Mesodermal cell (in vitro differentiated cells): ENCODE measurements at regions not wholly inside any gene's neighbourhood (a gene's known extent, or its start where the extent isn't known, plus 50 kb on each side); places are given as distances from the start of the nearest gene placed in this dataset.

Experiments used
- H3K27ac ChIP-seq: 2 replicates; pipeline ENCODE4 v1.7.0; 2013; ENCODE audit warnings: mild to moderate bottlenecking, low read depth, low read length, moderate library complexity; ENCODE audit not compliant: severe bottlenecking
- H3K36me3 ChIP-seq: 2 replicates; pipeline ENCODE4 v1.7.1; 2013; ENCODE audit warnings: mild to moderate bottlenecking, low read length, moderate library complexity; ENCODE audit not compliant: control insufficient read depth, insufficient read depth
- H3K4me1 ChIP-seq: one replicate; pipeline ENCODE4 v1.7.1; 2013; ENCODE audit warnings: mild to moderate bottlenecking, low read length; ENCODE audit not compliant: insufficient read depth, control insufficient read depth, poor library complexity, severe bottlenecking
- H3K4me3 ChIP-seq: 2 replicates; pipeline ENCODE4 v1.7.0; 2013; ENCODE audit warnings: low read length, control low read depth, mild to moderate bottlenecking; ENCODE audit not compliant: insufficient read depth, poor library complexity, severe bottlenecking; ENCODE audit errors: extremely low read depth
- H3K9me3 ChIP-seq: 2 replicates; pipeline ENCODE4 v1.7.1; 2013; ENCODE audit warnings: mild to moderate bottlenecking, low read length, moderate library complexity; ENCODE audit not compliant: control insufficient read depth
- WGBS, 2 experiments: methylation state at CpG; one replicate each; pipeline ENCODE4 v1.1.5; 2013; ENCODE audit warnings: missing lambda C conversion rate in 2 of 2; ENCODE audit not compliant: insufficient coverage in 2 of 2; 5-methylcytosine and 5-hydroxymethylcytosine counted together

GRCh38 chr18:38421872-38422615 is 856.4 kb upstream of the CELF4 start:
- Histone ChIP-seq H3K9me3 (no peaks in the 10 kb centered on the region), H3K27ac (no peak overlapping the region), H3K36me3 (no peaks in the 10 kb centered on the region), H3K4me1 (no peaks in the 10 kb centered on the region), H3K4me3 (no peak overlapping the region)
- 90 to 100% methylated on average over 1 to 3 of the region's 6 CpGs for WGBS, 2 experiments

- H3K4me3 ChIP-seq, result no peak overlapping the region
- no peaks in the 10 kb centered on the region for H3K4me1 ChIP-seq
- H3K27ac ChIP-seq, result no peak overlapping the region
- no peaks in the 10 kb centered on the region for H3K9me3 ChIP-seq
- WGBS, 2 experiments, result 69 to 72% methylated on average over 8 to 10 of the region's 10 CpGs
- H3K36me3 ChIP-seq, result no peaks in the 10 kb centered on the region
Measured at GRCh38 chr18:38421021-38421420, 855.4 kb upstream of the CELF4 start.

GRCh38 chr18:38420611-38421010 is 855.0 kb upstream of the CELF4 start:
- WGBS, 2 experiments, result 69 to 73% methylated on average over 3 of the region's 3 CpGs
- H3K4me1 ChIP-seq, result no peaks in the 10 kb centered on the region
- H3K9me3 ChIP-seq, result no peaks in the 10 kb centered on the region
- no peak overlapping the region for H3K4me3 ChIP-seq
- no peak overlapping the region for H3K27ac ChIP-seq
- no peaks in the 10 kb centered on the region for H3K36me3 ChIP-seq

- 84 to 94% methylated on average over 3 to 4 of the region's 4 CpGs for WGBS, 2 experiments
- H3K36me3 ChIP-seq, result no peaks in the 10 kb centered on the region
- no peak overlapping the region for H3K4me3 ChIP-seq
- H3K27ac ChIP-seq, result no peak overlapping the region
- H3K9me3 ChIP-seq, result no peaks in the 10 kb centered on the region
- no peaks in the 10 kb centered on the region for H3K4me1 ChIP-seq
Measured at GRCh38 chr18:38415811-38416210, 850.2 kb upstream of the CELF4 start.

- no CpG with 5 or more reads among the region's 2 CpGs for WGBS, 2 experiments
- Histone ChIP-seq H3K4me1 (no peaks in the 10 kb centered on the region), H3K36me3 (no peaks in the 10 kb centered on the region), H3K4me3 (no peak overlapping the region), H3K9me3 (no peaks in the 10 kb centered on the region), H3K27ac (no peak overlapping the region)
Measured at GRCh38 chr18:38413193-38413592, 847.6 kb upstream of the CELF4 start.

- H3K4me3 ChIP-seq, result no peak overlapping the region
- WGBS, 2 experiments, result 88 to 100% methylated on average over 1 to 2 of the region's 4 CpGs
- no peaks in the 10 kb centered on the region for H3K4me1 ChIP-seq
- H3K27ac ChIP-seq, result no peak overlapping the region
- no peaks in the 10 kb centered on the region for H3K36me3 ChIP-seq
- H3K9me3 ChIP-seq, result peaks cover 13% of the 10 kb centered on the region
Measured at GRCh38 chr18:38406607-38407006, 841.0 kb upstream of the CELF4 start.

GRCh38 chr18:38402509-38402908 is 836.9 kb upstream of the CELF4 start:
- no peak overlapping the region for H3K4me3 ChIP-seq
- no peaks in the 10 kb centered on the region for H3K36me3 ChIP-seq
- 6 to 40% methylated on average over 1 to 2 of the region's 3 CpGs for WGBS, 2 experiments
- H3K27ac ChIP-seq, result no peak overlapping the region
- no peaks in the 10 kb centered on the region for H3K4me1 ChIP-seq
- peaks cover 13% of the 10 kb centered on the region for H3K9me3 ChIP-seq

- Histone ChIP-seq H3K27ac (no peak overlapping the region), H3K36me3 (no peaks in the 10 kb centered on the region), H3K9me3 (no peaks in the 10 kb centered on the region)
Measured at GRCh38 chr18:38397094-38397493, 831.5 kb upstream of the CELF4 start.

GRCh38 chr18:38386146-38386545 is 820.5 kb upstream of the CELF4 start:
- no peaks in the 10 kb centered on the region for H3K36me3 ChIP-seq
- no peaks in the 10 kb centered on the region for H3K9me3 ChIP-seq
- WGBS, 2 experiments, result no CpG with 5 or more reads among the region's 1 CpG
- H3K27ac ChIP-seq, result no peak overlapping the region
- H3K4me1 ChIP-seq, result no peaks in the 10 kb centered on the region
- H3K4me3 ChIP-seq, result no peak overlapping the region

More at GRCh38 chr18:38397094-38397493, 831.5 kb upstream of the CELF4 start:
- no peaks in the 10 kb centered on the region for H3K4me1 ChIP-seq
- no peak overlapping the region for H3K4me3 ChIP-seq

- no peaks in the 10 kb centered on the region for H3K36me3 ChIP-seq
- H3K4me3 ChIP-seq, result no peak overlapping the region
- H3K4me1 ChIP-seq, result peaks cover 6% of the 10 kb centered on the region
- 74 to 93% methylated on average over 3 to 4 of the region's 4 CpGs for WGBS, 2 experiments
- H3K27ac ChIP-seq, result no peak overlapping the region
- H3K9me3 ChIP-seq, result no peaks in the 10 kb centered on the region
Measured at GRCh38 chr18:38369772-38370690, 804.4 kb upstream of the CELF4 start.

- Histone ChIP-seq H3K4me1 (peaks cover 6% of the 10 kb centered on the region), H3K4me3 (no peak overlapping the region), H3K27ac (no peak overlapping the region), H3K36me3 (no peaks in the 10 kb centered on the region), H3K9me3 (no peaks in the 10 kb centered on the region)
Measured at GRCh38 chr18:38368886-38369285, 803.3 kb upstream of the CELF4 start.
